ENCODE measurements at regions not wholly inside any gene's neighbourhood (a gene's known extent, or its start where the extent isn't known, plus 50 kb on each side); places are given as distances from the start of the nearest gene placed in this dataset.

DNA sequence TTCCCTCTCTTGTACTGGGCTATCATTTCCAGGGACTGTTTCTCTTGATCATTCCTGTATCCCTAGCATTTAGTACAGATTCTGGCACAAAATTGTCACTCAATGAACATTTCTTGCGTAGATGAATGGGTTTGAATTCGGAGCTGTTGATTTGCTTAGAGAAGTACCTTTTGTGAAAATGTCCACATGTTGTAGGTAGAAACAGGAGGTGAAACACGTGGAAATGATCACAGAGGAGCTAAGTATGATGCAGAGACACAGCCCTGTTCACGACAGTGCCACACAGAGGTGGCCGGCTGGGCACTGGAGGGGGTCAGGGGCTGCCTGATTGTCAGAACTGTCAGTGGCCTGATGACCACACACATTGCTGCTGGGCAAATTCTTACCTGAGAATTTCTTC is 196.1 kb upstream of the PRKCQ start:
- no peak for DNase-seq (ENCODE audit: low spot score in 2 of 2)
- H3K9me3 ChIP-seq, result no peaks in the 10 kb centered on the region
- H3K27ac ChIP-seq, result no peak overlapping the region
- intact Hi-C loops (cut with DNase I), result no loop called here
- no peaks in the 10 kb centered on the region for H3K36me3 ChIP-seq
- TF ChIP-seq, protein P1, sequence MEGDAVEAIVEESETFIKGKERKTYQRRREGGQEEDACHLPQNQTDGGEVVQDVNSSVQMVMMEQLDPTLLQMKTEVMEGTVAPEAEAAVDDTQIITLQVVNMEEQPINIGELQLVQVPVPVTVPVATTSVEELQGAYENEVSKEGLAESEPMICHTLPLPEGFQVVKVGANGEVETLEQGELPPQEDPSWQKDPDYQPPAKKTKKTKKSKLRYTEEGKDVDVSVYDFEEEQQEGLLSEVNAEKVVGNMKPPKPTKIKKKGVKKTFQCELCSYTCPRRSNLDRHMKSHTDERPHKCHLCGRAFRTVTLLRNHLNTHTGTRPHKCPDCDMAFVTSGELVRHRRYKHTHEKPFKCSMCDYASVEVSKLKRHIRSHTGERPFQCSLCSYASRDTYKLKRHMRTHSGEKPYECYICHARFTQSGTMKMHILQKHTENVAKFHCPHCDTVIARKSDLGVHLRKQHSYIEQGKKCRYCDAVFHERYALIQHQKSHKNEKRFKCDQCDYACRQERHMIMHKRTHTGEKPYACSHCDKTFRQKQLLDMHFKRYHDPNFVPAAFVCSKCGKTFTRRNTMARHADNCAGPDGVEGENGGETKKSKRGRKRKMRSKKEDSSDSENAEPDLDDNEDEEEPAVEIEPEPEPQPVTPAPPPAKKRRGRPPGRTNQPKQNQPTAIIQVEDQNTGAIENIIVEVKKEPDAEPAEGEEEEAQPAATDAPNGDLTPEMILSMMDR (IDR thresholded peaks at IDR 0.05), result no peak
- H3K4me3 ChIP-seq, result no peak overlapping the region
- H3K4me1 ChIP-seq, result no peaks in the 10 kb centered on the region
- H3K27me3 ChIP-seq, result no peaks in the 10 kb centered on the region

DNA sequence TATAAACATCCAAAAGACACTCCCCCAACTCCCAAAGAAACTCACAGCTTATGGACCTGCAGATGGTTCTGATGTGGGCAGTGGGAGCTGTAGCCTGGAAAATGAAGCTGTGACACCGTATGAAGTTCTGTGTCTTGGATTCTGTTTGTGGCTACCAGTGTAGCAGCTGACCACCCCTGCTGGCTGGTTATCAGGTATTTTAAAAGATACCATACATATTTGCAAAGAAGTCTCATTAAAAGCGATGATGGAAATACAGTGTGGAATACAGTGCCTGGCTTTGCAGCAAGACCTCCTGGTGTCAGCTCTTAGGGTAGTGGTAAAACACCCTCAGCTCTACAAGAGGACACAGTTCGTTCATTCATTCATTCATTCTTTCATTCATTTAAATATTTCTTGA is 194.3 kb upstream of the PRKCQ start:
- Histone ChIP-seq H3K9me3 (peaks cover 0 to 4% of the 10 kb centered on the region in 2 donors), H3K4me3 (no peak overlapping the region), H3K27ac (no peak overlapping the region), H3K36me3 (no peaks in the 10 kb centered on the region), H3K27me3 (no peaks in the 10 kb centered on the region), H3K4me1 (no peaks in the 10 kb centered on the region)
- DNase-seq (ENCODE audit: low spot score in 2 of 2), result no peak
- TF ChIP-seq, protein P1 (IDR thresholded peaks at IDR 0.05), result no peak
- intact Hi-C loops (cut with DNase I), result no loop called here

DNA sequence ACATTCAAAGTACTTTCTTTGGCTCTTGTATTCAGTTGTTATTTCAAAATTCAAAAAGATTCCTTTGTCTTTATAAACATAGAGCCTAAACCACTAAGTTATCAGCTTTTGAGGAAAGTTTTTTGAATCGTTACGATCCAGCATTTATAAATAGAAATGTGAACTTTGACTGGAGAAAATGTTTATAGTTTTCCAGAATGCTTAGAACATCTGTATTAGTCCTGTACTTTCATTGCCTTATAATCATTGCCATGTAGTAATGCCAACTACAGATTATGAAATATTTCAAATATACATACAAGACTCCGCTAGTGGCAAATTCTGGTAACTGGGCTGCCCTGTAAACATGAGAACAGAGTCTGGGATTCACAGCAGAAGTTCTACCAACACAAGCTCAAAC is 191.3 kb upstream of the PRKCQ start:
- DNase-seq (ENCODE audit: low spot score in 2 of 2), result no peak
- intact Hi-C loops (cut with DNase I), result no loop called here
- H3K4me1 ChIP-seq, result no peaks in the 10 kb centered on the region
- H3K9me3 ChIP-seq, result peaks cover 0 to 4% of the 10 kb centered on the region in 2 donors
- H3K36me3 ChIP-seq, result no peaks in the 10 kb centered on the region
- TF ChIP-seq, protein P1 (IDR thresholded peaks at IDR 0.05), result no peak
- H3K4me3 ChIP-seq, result no peak overlapping the region
- H3K27ac ChIP-seq, result no peak overlapping the region
- H3K27me3 ChIP-seq, result no peaks in the 10 kb centered on the region

DNA sequence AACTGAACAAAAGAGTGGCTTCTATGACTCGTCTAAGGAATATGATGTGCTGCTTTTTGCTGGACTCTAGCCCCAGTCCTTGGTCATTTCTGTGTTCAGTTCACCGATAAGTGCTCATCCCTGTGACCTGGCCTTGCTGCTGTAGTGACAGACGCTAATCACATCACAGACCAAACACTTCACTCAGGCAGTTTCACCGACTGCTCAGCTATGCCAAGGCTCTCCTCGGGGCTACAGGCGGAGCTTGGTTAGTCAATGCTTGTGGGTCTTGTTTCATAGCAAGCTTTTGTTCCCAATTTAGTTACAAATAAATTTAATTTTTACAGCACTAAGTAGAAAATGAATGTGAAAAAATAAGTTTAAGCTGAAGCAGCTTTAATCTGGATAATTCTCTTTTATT is 190.8 kb upstream of the PRKCQ start:
- H3K9me3 ChIP-seq, result peaks cover 0 to 4% of the 10 kb centered on the region in 2 donors
- no peak for DNase-seq (ENCODE audit: low spot score in 2 of 2)
- TF ChIP-seq, protein P1 (IDR thresholded peaks at IDR 0.05), result no peak
- intact Hi-C loops (cut with DNase I), result no loop called here
- H3K27me3 ChIP-seq, result no peaks in the 10 kb centered on the region
- H3K4me3 ChIP-seq, result no peak overlapping the region
- H3K36me3 ChIP-seq, result no peaks in the 10 kb centered on the region
- H3K4me1 ChIP-seq, result no peaks in the 10 kb centered on the region
- no peak overlapping the region for H3K27ac ChIP-seq

DNA sequence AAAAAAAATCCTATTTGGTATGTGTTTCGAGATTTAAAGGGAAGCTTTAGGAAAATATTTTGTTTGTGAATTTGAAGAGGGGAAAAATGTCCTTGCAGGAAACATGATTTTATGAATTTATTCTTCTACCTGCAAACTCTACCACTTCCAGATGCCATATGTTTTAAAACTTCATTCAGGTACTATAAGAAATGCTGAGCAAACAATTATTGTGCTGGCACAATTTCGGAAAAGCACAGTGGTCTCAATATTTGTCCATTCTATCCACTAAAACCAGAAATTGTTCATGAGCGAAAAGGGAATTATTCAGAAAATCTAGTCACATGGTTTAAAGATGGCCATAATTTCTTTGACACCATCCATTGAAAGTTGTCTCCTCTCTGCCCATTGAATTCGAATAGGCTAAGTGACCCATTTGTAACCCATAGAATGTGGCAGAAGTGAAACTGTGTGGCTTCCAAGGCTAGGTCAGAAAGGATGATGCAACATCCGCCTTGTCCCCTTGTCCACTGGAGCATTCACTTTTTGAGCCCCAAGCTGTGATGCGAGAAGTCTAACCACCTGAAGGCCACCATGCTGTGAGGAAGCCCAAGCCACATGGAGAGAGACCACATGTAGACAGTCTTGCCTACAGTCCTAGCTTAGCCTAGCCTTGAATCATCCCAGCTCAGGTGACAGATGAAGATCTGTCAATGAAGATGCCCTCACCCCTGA is 189.8 kb upstream of the PRKCQ start:
- TF ChIP-seq, protein P1 (IDR thresholded peaks at IDR 0.05), result no peak
- no peaks in the 10 kb centered on the region for H3K36me3 ChIP-seq
- no peak overlapping the region for H3K27ac ChIP-seq
- intact Hi-C loops (cut with DNase I), result no loop called here
- no peak overlapping the region for H3K4me3 ChIP-seq
- peaks cover 0 to 4% of the 10 kb centered on the region in 2 donors for H3K9me3 ChIP-seq
- no peaks in the 10 kb centered on the region for H3K4me1 ChIP-seq
- H3K27me3 ChIP-seq, result no peaks in the 10 kb centered on the region
- no peak for DNase-seq (ENCODE audit: low spot score in 2 of 2)
